Spleen (tissue), 11 donors: ENCODE measurements at regions not wholly inside any gene's neighbourhood (a gene's known extent, or its start where the extent isn't known, plus 50 kb on each side); places are given as distances from the start of the nearest gene placed in this dataset.

Experiments
- DNase-seq: peaks from one replicate; pipeline ENCODE4 v3.0.0-alpha.2; 2020
- H3K27ac ChIP-seq, 8 donors: fragments of 200-600 bp; sonication (generic) in 7 of 8; 1 replicate in 4 of 8; 2 replicates in 4 of 8; pipeline versions ENCODE4 v1.5.0 to v1.8.0; 2016 to 2021; ENCODE audit warnings: inconsistent platforms in 4 of 8, mild to moderate bottlenecking in 4 of 8, moderate library complexity in 1 of 8
- H3K27me3 ChIP-seq, 7 donors: fragments of 200-600 bp; sonication (generic) in 6 of 7; replicated peaks in 1 of 7; 1 replicate in 4 of 7; 2 replicates in 3 of 7; pipeline versions ENCODE4 v1.5.0 to v1.8.0; 2016 to 2021; ENCODE audit warnings: inconsistent platforms in 3 of 7, mild to moderate bottlenecking in 1 of 7
- H3K36me3 ChIP-seq, 6 donors: fragments of 200-600 bp; sonication (generic) in 5 of 6; 1 replicate in 4 of 6; 2 replicates in 2 of 6; pipeline versions ENCODE4 v1.5.0 to v1.8.0; 2016 to 2021; ENCODE audit warnings: inconsistent platforms in 2 of 6
- H3K4me1 ChIP-seq, 6 donors: fragments of 200-600 bp; sonication (generic) in 5 of 6; 1 replicate in 3 of 6; 2 replicates in 3 of 6; pipeline versions ENCODE4 v1.5.0 to v1.8.0; 2016 to 2021; ENCODE audit warnings: inconsistent platforms in 3 of 6
- H3K4me3 ChIP-seq, 8 donors: fragments of 200-600 bp; sonication (generic) in 7 of 8; 1 replicate in 4 of 8; 2 replicates in 4 of 8; pipeline versions ENCODE4 v1.5.0 to v1.8.0; 2016 to 2021; ENCODE audit warnings: inconsistent platforms in 4 of 8, mild to moderate bottlenecking in 4 of 8, moderate library complexity in 2 of 8
- H3K9me3 ChIP-seq, 8 donors: fragments of 200-600 bp; sonication (generic) in 7 of 8; 1 replicate in 4 of 8; 2 replicates in 4 of 8; pipeline versions ENCODE4 v1.5.0 to v1.8.0; 2016 to 2021; ENCODE audit warnings: inconsistent platforms in 4 of 8
- POLR2A ChIP-seq, 3 donors: fragments of 450-650 bp; IDR thresholded peaks; one replicate each; pipeline ENCODE4 v1.5.1; 2017; ENCODE audit warnings: antibody characterized with exemption in 3 of 3, mild to moderate bottlenecking in 1 of 3
- POLR2AphosphoS5 ChIP-seq, 3 donors: sonication (generic); formaldehyde crosslinking; IDR thresholded peaks; one replicate each; pipeline ENCODE4 v1.5.1; 2017; ENCODE audit warnings: antibody characterized with exemption in 3 of 3
- WGBS, 5 donors: extraction: QIAGEN DNeasy Blood & Tissue Kit in 3 of 5; methylation state at CpG; one replicate each; pipeline versions ENCODE4 v1.1.5 to v1.1.7; 2013 to 2018; 5-methylcytosine and 5-hydroxymethylcytosine counted together
- intact Hi-C: fragments of 100-400 bp; cut with DNase I; formaldehyde crosslinking; loops from one replicate; pipeline ENCODE4 v1.15.0; 2023; ENCODE audit warnings: low total_unique reads
- TF ChIP-seq, protein P1 (sequence below), 11 experiments: fragments of 200-600 bp in 7 of 11; fragments of 450-650 bp in 4 of 11; sonication (generic) in 4 of 11; IDR thresholded peaks in 8 of 11; conservative IDR thresholded peaks in 3 of 11; 1 replicate in 7 of 11; 2 replicates in 4 of 11; pipeline versions ENCODE4 v1.4.0 to v1.8.0; 2016 to 2021; ENCODE audit warnings: antibody characterized with exemption in 11 of 11, inconsistent platforms in 4 of 11, mild to moderate bottlenecking in 1 of 11
- donor health status: healthy with polysubstance abuse.
- donor health status: DM: no; HTN: no; CAD: no; lungs with moderate emphysema.
- donor health status: DM: no; HTN: no; CAD: no.
- donor health status: Bipolar disorder and iron deficiency.
- donor health status: healthy.
- donor health status: DM: no; HTN: no; CAD: no.
- donor health status: DM: yes; HTN: yes; CAD: no.

DNA sequence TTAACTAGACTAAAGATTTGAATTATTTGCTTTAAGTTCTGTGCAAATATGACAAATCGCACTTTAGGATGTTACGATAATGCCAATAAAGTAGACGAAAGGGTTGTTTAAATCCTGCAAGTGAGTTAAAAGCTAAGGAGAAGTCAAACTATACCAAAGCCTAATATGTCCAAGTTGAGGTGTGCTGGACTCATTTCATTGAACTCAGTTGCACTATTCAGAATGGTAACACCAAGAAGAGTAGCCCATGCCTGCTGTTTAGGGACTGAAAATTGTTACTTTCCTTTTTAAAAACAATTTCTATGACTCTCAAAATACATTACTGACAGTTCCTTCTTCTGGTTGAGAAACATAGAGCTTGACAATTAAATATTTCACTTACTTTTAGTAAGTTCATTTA is 766.3 kb downstream of the DNAJB9 start:
- Histone ChIP-seq H3K4me1 (no peaks in the 10 kb centered on the region), H3K4me3 (no peak overlapping the region), H3K27ac (no peak overlapping the region), H3K9me3 (no peaks in the 10 kb centered on the region), H3K36me3 (no peaks in the 10 kb centered on the region), H3K27me3 (no peaks in the 10 kb centered on the region)
- WGBS, 5 donors = 89 to 98% (median 91%) methylated on average over 3 of the region's 3 CpGs
- TF ChIP-seq POLR2A (IDR thresholded peaks at IDR 0.05) = no peak
- TF ChIP-seq POLR2AphosphoS5 (IDR thresholded peaks at IDR 0.05) = no peak
- TF ChIP-seq, protein P1, sequence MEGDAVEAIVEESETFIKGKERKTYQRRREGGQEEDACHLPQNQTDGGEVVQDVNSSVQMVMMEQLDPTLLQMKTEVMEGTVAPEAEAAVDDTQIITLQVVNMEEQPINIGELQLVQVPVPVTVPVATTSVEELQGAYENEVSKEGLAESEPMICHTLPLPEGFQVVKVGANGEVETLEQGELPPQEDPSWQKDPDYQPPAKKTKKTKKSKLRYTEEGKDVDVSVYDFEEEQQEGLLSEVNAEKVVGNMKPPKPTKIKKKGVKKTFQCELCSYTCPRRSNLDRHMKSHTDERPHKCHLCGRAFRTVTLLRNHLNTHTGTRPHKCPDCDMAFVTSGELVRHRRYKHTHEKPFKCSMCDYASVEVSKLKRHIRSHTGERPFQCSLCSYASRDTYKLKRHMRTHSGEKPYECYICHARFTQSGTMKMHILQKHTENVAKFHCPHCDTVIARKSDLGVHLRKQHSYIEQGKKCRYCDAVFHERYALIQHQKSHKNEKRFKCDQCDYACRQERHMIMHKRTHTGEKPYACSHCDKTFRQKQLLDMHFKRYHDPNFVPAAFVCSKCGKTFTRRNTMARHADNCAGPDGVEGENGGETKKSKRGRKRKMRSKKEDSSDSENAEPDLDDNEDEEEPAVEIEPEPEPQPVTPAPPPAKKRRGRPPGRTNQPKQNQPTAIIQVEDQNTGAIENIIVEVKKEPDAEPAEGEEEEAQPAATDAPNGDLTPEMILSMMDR (IDR thresholded peaks at IDR 0.05 in 8 of 11, conservative IDR thresholded peaks at IDR 0.05 in 3 of 11) = no peak
- intact Hi-C loops = no loop called here
- DNase-seq = no peak

DNA sequence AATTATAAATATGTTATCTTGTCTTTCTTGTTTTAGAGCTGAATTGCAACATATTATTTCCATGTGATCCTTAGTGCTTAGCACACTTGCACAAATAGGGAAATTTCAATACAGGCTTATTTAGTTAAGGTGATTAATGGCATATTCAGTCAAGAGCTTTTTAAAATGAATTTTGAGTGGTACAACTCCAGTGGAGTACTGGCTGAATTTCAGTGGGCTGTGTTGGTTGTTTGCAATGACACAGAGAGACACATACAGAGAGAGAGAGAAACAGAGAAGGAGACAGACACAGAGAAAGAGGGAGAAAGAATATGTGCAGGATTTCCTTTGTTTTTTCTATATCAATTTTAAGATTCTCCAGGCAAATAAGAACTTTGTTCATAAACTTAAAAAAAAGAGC is 766.9 kb downstream of the DNAJB9 start:
- no peak overlapping the region for H3K4me3 ChIP-seq
- intact Hi-C loops = no loop called here
- no peaks in the 10 kb centered on the region for H3K4me1 ChIP-seq
- TF ChIP-seq POLR2A (IDR thresholded peaks at IDR 0.05) (no peak), POLR2AphosphoS5 (IDR thresholded peaks at IDR 0.05) (no peak)
- TF ChIP-seq, protein P1 (IDR thresholded peaks at IDR 0.05 in 8 of 11, conservative IDR thresholded peaks at IDR 0.05 in 3 of 11) = no peak
- H3K27ac ChIP-seq = no peak overlapping the region
- H3K27me3 ChIP-seq = no peaks in the 10 kb centered on the region
- DNase-seq = no peak
- no peaks in the 10 kb centered on the region for H3K36me3 ChIP-seq
- no peaks in the 10 kb centered on the region for H3K9me3 ChIP-seq

DNA sequence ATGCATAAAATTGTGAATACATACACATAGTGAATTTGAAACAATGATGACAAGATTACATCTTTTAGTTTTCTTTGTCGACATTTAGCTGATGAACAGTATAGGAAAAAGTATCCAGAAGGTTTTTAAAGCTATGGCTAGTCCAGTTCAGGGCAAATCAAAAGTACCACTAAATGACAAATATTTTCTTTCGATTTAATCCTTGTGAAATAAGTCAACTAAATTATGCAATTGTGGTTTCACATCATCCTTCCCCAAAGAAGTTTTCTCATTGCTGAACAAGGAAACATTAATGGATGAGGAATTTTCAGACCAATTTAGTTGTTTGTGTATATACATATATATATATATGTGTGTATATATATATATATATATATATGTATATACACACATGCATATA is 774.0 kb downstream of the DNAJB9 start:
- Histone ChIP-seq H3K27me3 (no peaks in the 10 kb centered on the region), H3K4me1 (no peaks in the 10 kb centered on the region), H3K36me3 (no peaks in the 10 kb centered on the region), H3K4me3 (no peak overlapping the region), H3K9me3 (no peaks in the 10 kb centered on the region), H3K27ac (no peak overlapping the region)
- TF ChIP-seq POLR2AphosphoS5 (IDR thresholded peaks at IDR 0.05) = no peak
- TF ChIP-seq POLR2A (IDR thresholded peaks at IDR 0.05) = no peak
- TF ChIP-seq, protein P1 (IDR thresholded peaks at IDR 0.05 in 8 of 11, conservative IDR thresholded peaks at IDR 0.05 in 3 of 11) = no peak
- no peak for DNase-seq
- intact Hi-C loops = no loop called here
- WGBS, 5 donors = 66 to 85% (median 77%) methylated on average over 2 of the region's 2 CpGs

DNA sequence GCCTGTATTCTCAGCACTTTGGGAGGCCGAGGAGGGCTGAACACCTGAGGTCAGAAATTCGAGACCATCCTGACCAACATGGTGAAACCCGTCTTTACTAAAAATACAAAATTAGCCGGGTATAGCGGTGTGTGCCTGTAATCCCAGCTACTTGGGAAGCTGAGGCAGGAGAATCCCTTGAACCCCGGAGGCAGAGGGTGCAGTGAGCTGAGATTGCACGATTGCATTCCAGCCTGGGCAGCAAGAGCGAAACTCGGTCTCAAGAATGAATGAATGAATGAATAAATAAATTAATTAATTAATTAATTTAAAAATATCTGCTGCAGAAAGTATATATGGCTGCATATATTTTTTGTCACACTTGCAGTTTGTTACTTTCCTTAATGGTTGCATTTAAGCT is 781.8 kb downstream of the DNAJB9 start:
- no peak overlapping the region for H3K4me3 ChIP-seq
- H3K9me3 ChIP-seq = no peaks in the 10 kb centered on the region
- TF ChIP-seq POLR2AphosphoS5 (IDR thresholded peaks at IDR 0.05) (no peak), POLR2A (IDR thresholded peaks at IDR 0.05) (no peak)
- TF ChIP-seq, protein P1 (IDR thresholded peaks at IDR 0.05 in 8 of 11, conservative IDR thresholded peaks at IDR 0.05 in 3 of 11) = no peak
- H3K27ac ChIP-seq = no peak overlapping the region
- intact Hi-C loops = no loop called here
- 86 to 92% (median 88%) methylated on average over 9 of the region's 9 CpGs for WGBS, 5 donors
- H3K27me3 ChIP-seq = no peaks in the 10 kb centered on the region
- no peaks in the 10 kb centered on the region for H3K4me1 ChIP-seq
- no peaks in the 10 kb centered on the region for H3K36me3 ChIP-seq
- DNase-seq = no peak
